DMS 273 (cell line): ENCODE measurements at regions not wholly inside any gene's neighbourhood (a gene's known extent, or its start where the extent isn't known, plus 50 kb on each side); places are given as distances from the start of the nearest gene placed in this dataset.
"Not testable (repeated sequence)": the region's sequence is repeated elsewhere in the genome, so short reads cannot be mapped to it uniquely, and the experiment has no call there.

Experiments used
- DNase-seq: peaks from one replicate; lab custom pipeline; 2025; ENCODE audit not compliant: unreplicated experiment; lab: John Stamatoyannopoulos, UW

DNA sequence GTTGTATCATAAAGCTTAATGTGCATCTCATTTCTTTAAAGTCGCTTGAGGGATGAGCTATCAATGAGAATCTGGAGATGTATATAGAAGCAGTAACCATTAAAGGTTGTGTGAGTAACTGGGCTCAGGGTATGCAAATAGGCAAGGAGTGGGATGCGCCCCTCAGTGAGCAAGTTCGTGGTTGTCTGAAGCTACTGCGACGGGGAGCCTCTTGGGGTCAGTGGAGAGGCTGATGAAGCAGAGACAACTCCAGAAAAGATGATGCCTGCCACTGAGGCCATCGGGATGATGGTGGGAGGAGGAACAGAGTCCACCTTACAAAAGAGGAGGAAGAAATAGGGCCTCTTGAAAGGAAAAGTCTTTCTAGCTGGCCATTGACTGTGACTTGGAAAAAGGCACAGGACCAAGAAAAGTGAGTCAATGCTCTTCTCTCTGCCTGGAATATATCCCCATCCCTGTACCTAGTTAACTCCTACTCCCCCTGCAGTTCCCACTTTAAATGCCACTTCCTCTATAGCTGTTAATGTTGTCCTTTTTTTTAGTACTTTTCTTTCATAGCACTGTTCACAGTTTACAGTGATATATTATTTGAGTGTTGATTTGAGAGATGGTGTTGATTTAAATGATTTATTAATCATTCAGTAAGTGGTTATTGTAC is 51.4 kb upstream of the LSM6 start:
- DNase-seq, result no peak

- DNase-seq, result no peak
Measured at GRCh38 chr4:146123231-146123630, 52.3 kb upstream of the LSM6 start.

- no peak for DNase-seq
Measured at GRCh38 chr4:146122398-146122797, 53.1 kb upstream of the LSM6 start.

- DNase-seq, result no peak
Measured at GRCh38 chr4:146121757-146122156, 53.8 kb upstream of the LSM6 start.

DNA sequence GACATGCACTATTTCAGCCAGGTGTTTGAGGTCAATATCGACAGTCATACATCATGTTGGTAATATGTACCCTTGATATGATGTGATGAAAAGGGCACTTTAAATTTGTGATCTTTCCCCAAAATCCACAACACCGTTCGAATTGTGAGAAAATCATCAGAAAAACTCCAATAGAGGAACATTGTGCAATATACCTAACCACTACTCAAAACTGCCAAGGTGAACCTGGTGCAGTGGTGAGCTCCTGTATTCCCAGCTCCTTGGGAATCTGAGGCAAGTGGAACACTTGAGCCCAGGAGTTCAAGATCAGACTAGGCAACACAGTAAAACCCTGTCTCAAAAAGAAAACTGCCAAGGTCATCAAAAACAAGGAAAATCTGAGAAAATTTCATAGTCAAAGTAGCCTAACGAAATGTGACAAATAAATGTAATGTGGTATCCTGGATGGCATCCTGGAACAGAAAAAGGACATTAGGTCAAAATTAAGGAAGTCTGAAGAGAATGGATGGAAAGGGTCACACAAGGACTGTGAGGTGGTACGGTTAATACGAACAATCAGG is 55.6 kb upstream of the LSM6 start:
- no peak for DNase-seq

- no peak for DNase-seq
Measured at GRCh38 chr4:146114066-146114465, 61.5 kb upstream of the LSM6 start.

DNA sequence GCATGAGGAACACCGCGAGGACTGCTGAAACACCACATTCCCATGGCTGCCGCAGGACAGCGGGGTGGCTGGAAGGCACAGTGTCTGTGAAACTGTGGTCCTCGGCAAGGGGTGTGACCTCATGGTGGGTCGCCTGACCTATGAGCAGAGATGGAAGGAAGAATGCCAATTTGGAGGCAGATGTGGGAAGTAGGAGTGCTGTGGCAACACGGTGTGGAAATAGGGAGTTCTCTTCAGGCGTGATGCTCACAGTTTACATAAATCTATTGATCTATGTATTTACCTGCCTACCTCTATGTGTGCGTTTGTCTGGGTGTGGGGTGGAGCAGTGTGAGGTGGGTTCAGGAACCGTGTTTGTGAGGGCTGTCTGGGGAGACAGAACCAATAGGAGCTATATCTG is 62.3 kb upstream of the LSM6 start:
- no peak for DNase-seq

GRCh38 chr4:146112389-146112788 is 63.1 kb upstream of the LSM6 start:
- DNase-seq, result no peak

GRCh38 chr4:146110871-146111485 is 64.5 kb upstream of the LSM6 start:
- DNase-seq, result no peak

DNA sequence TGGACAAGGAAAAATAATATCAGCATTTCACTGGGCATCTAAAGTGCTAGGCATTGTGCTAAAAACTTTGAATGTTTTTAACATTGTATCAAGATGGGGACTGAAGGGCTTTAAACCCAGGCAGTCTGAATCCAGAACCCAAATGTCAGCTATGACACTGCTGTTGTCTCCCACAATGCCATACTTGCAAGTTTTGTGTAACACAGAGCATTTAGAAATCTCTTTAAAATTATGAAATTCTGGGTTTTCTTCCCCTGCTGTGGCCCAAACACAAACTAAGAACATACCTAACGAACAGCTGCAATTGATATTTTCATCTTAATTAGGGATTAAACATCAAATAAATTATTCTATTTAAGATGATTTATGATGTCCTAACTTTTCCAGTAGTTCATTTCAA is 66.8 kb upstream of the LSM6 start:
- no peak for DNase-seq

GRCh38 chr4:146107587-146108240 is 67.8 kb upstream of the LSM6 start:
- DNase-seq, result no peak

- no peak for DNase-seq
Measured at GRCh38 chr4:146105464-146105863, 70.1 kb upstream of the LSM6 start.

DNA sequence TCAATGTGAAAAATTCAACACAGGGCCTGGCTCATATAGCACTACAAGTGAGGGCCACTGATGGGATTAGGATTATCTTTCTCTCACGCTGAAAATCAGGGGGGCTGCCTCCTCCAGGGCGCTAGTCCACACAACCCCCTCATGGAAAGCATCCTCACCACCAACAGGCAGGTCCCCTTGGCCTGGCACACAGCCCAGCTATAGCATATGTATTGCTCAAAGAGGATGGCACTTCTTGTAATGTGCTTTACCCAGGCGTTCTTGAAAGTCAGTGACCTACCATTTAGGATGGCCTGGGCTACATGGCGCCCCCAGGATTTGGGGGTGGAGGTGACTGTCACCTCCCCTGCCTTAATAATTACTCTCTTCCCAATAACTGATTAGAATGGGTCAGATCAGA is 71.0 kb upstream of the LSM6 start:
- peak; percentile 4 for DNase-seq

GRCh38 chr4:146104052-146104451 is 71.5 kb upstream of the LSM6 start:
- DNase-seq, result not testable (repeated sequence)

- no peak for DNase-seq
Measured at GRCh38 chr4:146099585-146099984, 75.9 kb upstream of the LSM6 start.

DNA sequence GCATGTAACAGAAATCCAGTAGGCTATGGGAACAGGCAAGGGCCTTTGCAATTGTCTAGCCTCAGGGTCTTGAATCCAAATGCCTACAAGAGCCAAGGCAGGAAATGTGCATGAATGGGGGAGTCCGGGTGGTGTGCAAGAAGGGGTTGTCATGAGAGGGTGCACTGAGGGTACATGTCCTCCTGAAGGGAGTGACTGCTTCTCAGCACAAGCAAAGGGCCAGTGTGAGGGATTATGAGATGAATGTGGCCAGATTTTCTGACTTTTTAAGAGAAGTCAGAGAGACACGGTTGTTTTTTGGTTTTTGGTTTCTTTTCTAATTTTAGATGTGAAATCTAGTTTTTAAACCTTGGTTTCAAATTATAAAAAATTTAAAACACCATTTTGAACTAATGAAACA is 76.5 kb upstream of the LSM6 start:
- no peak for DNase-seq

GRCh38 chr4:146098397-146098796 is 77.1 kb upstream of the LSM6 start:
- DNase-seq, result no peak

DNA sequence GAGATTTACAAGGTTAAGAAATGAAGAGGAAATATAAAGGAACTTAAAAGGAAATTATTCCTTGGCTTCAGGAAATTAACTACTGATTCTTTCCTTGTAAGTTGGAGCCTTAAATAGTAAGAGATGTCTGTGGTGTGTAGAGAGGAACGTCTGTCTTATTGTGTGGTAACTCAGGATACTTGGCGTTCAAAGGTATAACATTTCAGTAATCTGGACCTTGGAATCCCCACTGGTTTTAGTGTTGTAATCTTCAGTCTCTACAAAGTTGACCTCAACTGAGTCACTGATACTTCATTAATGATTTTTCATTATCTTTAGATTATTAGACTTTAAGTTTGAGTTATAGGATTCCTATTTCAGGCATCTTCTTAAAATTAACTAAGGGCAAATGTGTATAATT is 79.1 kb upstream of the LSM6 start:
- DNase-seq, result no peak

DNA sequence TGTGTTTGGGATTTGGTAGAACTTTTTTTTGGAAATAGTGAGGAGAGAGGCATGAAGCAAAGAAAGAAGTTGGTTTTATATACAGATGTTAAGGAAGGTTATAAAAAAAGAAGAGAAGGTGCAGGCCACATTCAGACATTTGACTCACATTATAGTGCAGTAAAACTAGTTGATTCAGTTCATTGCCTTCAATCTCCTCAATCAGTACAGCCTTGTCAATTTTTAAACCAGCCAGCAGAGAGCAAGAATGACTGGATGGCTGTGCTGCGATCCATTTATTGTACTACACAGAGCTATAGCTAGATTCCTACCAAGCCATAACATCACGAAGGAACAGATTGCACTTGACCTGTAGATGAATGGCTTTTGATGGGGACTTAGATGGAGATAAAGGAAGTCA is 79.7 kb upstream of the LSM6 start:
- DNase-seq, result no peak

DNA sequence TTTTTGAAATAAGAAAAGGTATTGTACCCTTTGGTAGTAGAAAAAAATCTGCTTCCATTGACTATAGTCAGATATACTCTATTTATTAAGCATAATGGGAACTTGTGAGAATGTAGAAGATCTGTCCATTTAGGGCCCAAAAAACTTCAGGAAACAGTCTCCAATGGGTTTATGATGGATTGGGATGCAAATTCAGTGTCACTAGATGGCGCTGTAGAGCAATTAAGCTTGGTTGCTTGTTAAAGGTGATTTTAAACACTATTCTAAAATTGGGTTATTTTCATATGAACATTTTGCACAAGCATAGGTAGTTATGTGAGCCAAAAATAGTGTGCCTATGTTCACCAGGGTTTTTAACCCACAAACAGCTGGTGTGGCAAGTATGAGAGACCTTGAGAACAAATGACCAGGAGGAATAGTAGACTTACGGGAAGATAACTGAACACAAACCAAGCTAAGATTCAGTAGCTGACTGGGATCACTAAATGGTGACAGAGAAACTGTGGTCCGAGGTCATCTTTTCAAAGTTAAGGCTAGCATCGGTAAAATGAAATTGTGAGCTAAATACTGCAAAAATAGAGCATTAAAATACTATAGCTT is 80.3 kb upstream of the LSM6 start:
- peak; percentile 68 for DNase-seq

DNA sequence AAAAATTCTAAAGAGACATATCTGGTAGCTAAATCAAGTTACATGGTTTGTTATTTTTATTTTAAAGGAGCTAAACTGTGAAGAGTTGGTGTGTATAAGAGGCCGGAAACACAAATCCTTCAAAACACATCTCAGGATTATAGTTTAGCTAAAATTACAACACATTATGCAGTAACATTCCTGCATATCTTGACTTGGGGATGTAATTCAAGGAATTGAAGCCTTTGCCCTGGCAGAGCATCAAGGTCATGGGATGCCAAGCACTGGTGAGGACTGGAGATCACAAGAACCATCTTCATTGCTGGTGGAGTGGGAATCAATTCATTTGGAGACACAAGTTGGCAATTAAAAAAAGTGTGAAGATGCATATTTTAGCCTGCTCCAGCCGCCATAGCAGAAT is 86.8 kb upstream of the LSM6 start:
- no peak for DNase-seq

- DNase-seq, result no peak
Measured at GRCh38 chr4:146087856-146088255, 87.7 kb upstream of the LSM6 start.
